ENCODE measurements at regions not wholly inside any gene's neighbourhood (a gene's known extent, or its start where the extent isn't known, plus 50 kb on each side); places are given as distances from the start of the nearest gene placed in this dataset.

DNA sequence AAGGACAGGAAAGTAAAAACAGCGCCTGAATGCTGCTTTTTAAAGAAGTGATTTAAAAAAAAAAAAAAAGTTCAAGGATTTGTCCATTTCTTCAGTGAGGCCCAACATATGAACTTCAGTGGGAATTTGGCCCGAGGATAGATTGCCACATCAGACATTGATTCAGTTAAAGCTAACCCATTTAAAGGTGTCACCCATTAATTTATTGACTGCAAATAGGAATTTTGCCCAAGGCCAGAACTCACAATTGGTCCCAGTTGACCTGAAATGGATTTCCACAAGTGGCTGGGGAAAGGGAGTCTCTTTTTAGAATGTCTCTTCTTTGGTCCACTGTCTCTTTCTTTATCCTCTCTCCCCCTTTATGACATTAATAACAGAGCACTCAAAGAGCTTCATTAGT lies 86.5 kb upstream of the RPL34 start:
- TF ChIP-seq GATA2 (IDR thresholded peaks at IDR 0.05; ENCODE audit: low read depth, low read length) (no peak), GATA3 (IDR thresholded peaks at IDR 0.05; ENCODE audit: low read depth, low read length) (no peak)

DNA sequence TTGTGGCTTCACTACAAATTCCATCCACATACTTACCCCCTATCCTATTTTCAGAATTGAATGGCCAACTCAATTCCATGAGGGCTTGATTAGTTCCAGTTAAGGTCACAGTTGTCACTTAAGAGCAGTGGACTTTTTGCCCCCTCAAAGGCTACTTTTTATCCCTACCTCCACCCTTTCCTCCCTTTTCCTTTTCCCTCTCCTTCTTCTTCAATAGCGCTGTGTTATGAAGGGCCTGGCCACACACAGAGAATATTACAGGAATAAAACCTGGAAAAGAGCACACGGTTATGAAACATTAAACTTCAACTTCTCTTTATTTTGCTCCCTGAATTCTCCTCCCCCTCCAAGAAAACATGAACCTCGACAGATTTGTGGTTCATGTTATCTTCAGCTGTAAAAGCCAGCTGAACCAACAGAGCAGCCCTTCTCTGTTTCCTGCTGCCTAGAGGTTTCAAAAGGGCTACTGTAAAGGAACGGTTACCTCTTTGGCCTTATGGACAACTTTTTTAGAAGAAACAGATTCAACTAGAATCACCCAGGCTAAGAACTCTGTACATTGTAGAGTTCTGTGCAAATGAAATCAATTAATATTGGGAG lies 87.0 kb upstream of the RPL34 start:
- TF ChIP-seq GATA2 (IDR thresholded peaks at IDR 0.05; ENCODE audit: low read depth, low read length) (no peak), GATA3 (IDR thresholded peaks at IDR 0.05; ENCODE audit: low read depth, low read length) (no peak)

DNA sequence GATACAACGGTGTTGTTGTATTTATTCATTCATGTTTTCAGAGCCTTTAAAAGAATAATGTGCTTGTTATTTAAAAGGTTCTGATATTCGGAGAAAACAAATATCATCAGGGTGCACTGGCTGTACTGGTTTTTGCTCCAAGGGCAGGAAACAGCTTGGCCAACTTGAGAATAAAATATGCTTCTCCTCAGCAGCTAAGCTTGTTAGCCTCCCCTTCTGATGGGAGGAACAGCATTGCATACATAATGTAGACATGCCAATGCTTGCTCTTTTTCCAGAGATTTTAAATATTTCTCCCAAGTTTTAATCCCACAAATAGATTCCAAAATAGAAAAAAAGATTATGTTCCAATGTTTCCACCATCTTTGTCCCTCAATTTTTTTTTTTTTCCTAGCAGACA lies 87.6 kb upstream of the RPL34 start:
- TF ChIP-seq GATA2 (IDR thresholded peaks at IDR 0.05; ENCODE audit: low read depth, low read length) (no peak), GATA3 (IDR thresholded peaks at IDR 0.05; ENCODE audit: low read depth, low read length) (no peak)

DNA sequence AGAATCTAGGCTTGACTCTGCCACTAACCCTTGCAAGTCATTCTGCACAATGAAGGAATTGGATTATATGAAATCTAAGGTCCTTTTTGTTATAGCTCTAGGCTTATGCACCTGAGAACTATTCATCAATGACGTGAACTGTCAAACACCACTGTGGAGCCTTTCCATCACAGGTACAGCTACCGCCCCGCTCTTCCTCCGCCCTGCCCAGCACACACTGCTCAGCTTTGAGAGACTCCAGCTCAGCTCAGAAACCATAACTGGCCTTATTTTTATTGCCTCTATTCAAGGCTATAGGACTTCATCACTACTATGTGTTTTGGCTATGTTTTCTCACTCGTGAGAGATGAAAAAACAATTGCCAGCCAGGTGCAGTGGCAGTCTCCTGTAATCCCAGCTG lies 88.2 kb upstream of the RPL34 start:
- TF ChIP-seq GATA3 (IDR thresholded peaks at IDR 0.05; ENCODE audit: low read depth, low read length) (no peak), GATA2 (IDR thresholded peaks at IDR 0.05; ENCODE audit: low read depth, low read length) (no peak)

DNA sequence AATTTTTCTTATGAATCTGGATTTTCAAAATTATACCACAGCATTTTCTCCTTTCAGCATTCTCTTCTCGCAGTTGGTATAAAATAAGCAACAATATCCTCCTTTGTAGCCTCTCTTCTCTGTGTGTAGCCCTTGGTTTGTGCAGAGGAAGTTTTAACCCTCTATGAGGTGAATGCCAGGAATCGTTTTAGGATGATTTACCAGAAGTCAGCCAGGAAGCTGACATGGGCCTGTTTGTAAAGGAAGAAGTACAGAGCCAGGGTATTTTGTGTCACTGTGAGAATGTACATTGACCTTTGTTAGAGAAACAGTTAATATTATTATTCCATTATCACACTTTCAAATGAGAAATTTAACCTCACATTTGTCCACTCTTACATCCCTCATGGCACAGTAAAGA lies 88.9 kb upstream of the RPL34 start:
- TF ChIP-seq GATA3 (IDR thresholded peaks at IDR 0.05; ENCODE audit: low read depth, low read length) = no peak
- no peak for TF ChIP-seq GATA2 (IDR thresholded peaks at IDR 0.05; ENCODE audit: low read depth, low read length)

DNA sequence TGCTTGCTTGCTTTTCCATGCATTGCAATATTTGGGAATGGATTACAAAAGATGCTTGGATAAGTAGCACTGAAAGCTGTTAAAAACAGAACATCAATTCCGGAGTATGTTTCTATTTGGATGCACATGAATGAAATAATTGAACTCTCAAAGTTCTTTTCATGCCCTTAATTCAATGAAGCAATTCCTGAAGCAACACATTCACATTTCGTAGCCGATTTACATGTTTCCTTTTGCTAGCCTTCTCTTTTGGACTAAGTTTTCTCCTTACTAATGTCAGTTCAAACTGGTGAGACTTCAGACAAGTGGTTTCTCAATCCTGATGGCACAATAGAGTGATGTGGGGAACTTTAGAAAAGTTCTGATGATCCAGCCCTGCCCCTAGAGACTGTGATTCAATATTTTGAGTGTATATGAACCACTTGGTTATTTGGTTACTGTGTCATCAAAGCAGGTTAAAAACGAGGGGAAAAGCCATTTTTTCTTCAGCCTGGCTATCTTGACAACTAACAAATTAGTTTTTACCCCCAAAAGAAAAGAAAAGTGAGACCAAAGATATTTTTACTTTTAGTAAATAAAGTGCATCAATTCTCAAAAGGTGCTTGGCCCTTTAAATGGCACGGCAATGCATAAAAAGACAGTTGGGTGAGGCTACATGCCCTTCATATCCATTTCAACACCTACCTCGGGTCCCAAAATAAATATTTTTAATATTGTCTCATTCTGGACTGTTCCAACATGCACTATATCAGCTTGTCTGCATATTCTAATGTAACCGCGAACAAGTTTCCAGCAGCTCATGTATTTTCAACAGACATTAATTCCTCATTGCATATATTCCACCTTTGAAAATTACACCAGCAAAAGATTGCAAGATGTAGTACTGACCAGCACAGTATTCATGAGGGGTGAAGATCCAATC lies 90.1 kb upstream of the RPL34 start:
- TF ChIP-seq GATA2 (IDR thresholded peaks at IDR 0.05; ENCODE audit: low read depth, low read length) (no peak), GATA3 (IDR thresholded peaks at IDR 0.05; ENCODE audit: low read depth, low read length) (no peak)

DNA sequence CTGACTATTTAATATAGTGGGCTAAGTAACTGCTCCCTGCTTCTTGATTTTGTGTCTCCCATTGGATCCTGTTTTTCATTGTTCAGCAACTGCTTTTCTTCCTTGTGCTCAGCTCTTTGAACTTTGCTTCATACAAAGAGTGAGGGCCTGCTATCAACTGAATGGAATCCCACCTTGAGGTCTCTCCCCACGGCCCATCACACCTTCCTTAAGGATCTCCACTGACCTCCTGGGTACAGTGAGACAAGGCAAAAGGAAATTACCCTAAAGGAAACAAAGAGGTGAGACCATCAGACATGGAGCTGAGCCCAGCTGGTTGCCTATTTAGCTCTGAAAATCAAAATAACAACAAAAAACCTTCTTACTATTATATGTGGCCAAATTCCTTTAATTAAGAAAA lies 91.3 kb upstream of the RPL34 start:
- TF ChIP-seq GATA3 (IDR thresholded peaks at IDR 0.05; ENCODE audit: low read depth, low read length) = no peak
- TF ChIP-seq GATA2 (IDR thresholded peaks at IDR 0.05; ENCODE audit: low read depth, low read length) = no peak

DNA sequence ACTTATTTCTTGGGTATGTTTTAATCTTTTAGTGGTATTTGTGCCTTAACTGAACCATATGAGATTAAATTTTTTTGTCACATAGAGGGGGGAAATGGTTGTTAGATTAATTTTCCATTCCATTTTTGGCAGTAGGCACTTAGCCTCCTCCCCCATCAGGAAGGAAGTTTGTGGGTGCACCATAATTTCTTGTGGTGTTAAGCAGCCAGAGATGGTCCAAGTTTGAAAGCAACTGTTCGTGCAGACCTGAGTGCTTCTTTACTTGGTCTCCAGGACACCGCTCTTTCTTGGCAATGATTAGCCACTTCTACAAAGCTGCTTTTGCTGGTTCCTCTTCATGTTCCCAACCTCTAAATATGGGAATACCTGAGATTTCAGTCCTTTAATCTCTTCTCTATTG lies 92.7 kb upstream of the RPL34 start:
- TF ChIP-seq GATA3 (IDR thresholded peaks at IDR 0.05; ENCODE audit: low read depth, low read length) = no peak
- TF ChIP-seq GATA2 (IDR thresholded peaks at IDR 0.05; ENCODE audit: low read depth, low read length) = no peak

DNA sequence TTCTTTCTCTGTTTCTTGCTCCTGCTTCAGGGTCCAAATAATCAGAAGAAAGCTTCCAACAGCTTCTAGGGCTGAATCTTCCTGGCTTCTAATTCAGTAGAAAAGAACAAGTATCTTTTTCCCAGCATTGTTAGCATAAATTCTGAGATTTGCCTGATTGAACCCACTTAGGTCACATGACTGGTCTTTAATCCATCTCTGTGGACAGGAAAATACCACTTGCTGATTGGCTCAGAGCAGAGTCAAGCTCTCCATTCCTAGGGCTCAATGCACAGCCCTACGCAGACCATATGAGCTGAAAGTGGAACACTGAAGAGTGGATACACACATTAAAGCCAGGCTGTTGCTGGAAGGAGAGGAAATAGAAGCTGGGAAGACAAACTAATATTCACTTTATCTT lies 99.6 kb upstream of the RPL34 start:
- TF ChIP-seq GATA3 (IDR thresholded peaks at IDR 0.05; ENCODE audit: low read depth, low read length) = no peak
- no peak for TF ChIP-seq GATA2 (IDR thresholded peaks at IDR 0.05; ENCODE audit: low read depth, low read length)

DNA sequence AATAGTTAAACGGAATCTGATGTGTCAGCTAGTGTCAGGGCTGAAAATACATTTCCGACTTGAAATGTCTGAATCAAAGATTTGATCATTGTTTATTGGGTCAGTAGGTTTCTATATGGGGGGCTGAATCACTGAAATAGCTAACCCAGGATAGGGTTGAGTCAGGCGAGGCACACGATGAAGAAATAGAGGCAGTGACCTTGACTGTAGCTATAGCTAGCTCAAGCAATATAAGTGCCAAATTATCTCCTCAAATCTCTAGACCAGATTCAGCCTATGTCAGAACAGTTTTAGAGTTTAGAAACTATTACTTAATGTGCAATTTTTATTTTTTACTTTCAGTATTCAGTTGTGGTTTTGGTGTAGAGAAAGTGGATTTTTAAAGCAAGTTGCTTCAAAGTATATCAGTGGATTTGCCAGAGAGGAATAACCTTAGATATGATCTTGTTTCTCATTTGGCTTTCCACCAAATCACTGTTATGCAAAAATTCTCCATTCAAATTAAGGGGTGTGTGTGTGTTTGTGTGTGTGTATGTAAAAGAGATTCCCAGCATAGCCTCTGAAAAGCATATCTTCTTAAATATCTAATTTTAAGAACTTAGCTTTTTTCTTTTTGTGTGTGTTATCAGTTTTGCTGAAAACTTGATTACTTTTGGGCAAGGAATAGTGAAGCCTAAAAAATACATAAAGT lies 100.3 kb upstream of the RPL34 start:
- TF ChIP-seq GATA3 (IDR thresholded peaks at IDR 0.05; ENCODE audit: low read depth, low read length) (no peak), GATA2 (IDR thresholded peaks at IDR 0.05; ENCODE audit: low read depth, low read length) (no peak)

DNA sequence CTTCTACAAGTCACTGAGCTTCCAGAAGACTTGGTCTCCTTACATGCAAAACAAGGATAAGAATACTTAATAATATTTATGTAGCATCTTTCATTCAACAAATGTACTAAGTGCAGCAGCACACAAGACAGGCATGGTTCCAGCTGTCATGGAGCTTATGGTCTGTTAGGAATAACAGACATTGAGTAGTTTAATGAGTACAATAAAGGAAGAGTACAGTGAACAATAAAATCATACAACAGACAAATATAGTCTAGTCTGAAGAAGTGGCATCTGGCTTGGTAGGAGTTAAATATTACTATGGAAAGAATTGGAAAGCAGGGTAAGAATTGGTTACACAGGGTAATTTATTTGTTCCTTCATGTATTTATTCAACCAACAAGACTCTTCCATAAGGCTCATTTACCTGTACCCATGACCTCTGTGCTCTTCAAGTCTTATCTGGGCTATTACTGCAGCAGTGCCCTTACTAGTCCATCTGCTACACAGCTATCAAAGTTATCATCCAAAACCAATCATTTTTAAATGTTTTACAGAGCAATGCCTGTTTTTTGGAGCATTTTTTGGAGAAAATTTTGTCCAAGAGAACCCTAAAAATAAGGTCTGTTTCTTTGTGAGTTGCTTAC lies 101.1 kb upstream of the RPL34 start:
- TF ChIP-seq GATA3 (IDR thresholded peaks at IDR 0.05; ENCODE audit: low read depth, low read length) (no peak), GATA2 (IDR thresholded peaks at IDR 0.05; ENCODE audit: low read depth, low read length) (no peak)

DNA sequence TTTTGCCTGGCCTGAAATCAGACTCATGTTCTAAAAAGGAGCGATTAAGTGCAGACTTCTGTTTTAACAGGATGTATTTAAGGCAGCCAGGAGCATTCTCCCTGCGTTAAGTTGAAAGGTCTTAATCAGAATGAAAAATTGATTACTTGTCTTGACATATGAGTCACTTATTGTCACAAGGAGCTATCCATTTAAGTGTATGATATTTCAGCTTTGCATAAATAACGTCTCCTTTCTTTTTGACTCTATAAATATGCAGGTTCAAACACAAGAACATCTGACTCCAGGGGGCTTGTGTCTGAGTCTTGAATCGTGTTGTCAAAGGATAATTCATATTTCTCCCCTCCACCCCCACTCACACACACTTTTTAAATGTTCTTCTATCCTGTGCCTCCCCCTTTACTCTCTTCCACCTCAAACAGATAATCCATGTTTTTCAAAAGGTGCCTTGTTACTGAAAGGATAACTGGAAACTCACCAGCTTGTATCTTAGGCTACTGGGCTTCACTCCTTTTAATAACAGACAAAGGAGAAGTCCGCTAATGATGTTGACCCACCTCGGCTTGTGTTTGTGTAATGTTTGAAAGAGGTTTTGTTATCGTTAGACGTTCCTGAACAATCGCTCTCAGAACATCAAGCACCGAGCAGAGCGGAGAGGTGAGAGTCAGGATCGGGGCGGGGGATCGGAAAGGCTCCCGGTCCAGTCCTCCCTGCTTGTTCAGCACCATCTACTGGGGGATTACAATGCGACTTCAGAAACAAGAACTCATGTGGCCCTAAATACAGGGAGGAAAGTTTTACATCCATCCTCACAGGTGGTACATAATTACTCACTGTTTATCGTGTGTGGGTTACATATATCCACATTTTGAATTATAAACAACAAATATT lies 107.5 kb upstream of the RPL34 start:
- TF ChIP-seq GATA3 (IDR thresholded peaks at IDR 0.05; ENCODE audit: low read depth, low read length) (no peak), GATA2 (IDR thresholded peaks at IDR 0.05; ENCODE audit: low read depth, low read length) (no peak)

DNA sequence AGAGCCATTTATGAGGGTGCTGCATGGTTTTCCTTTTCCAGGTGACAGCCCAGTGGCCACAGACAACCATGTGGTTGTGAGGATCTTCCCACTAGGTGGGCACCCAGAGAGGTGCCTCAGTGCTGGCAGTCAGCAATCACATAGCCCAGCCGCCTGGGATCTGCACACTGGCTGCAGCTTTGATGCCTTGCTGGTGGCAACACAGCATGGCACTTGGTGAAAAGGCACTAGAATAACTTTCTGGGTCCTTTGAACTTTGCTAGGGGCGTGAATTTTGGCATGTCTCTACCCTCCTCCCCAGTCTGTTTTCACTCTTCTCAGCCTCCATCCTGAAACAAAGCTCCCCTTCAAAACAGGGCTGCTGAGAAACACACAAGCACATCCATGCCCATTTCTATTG lies 108.8 kb upstream of the RPL34 start:
- TF ChIP-seq GATA2 (IDR thresholded peaks at IDR 0.05; ENCODE audit: low read depth, low read length) = no peak
- TF ChIP-seq GATA3 (IDR thresholded peaks at IDR 0.05; ENCODE audit: low read depth, low read length) = no peak

Measured in SH-SY5Y (cell line).